Left lung (tissue), 4 donors: ENCODE measurements at regions not wholly inside any gene's neighbourhood (a gene's known extent, or its start where the extent isn't known, plus 50 kb on each side); places are given as distances from the start of the nearest gene placed in this dataset.

Experiments used
- ATAC-seq: fragments of 200-7000 bp; cut with Tn5 transposase; one replicate; pipeline ENCODE4 v1.9.1; 2020; ENCODE audit warnings: moderate library complexity
- DNase-seq, 4 donors: peaks; one replicate each; pipeline ENCODE4 v3.0.0-alpha.2; 2013 to 2020
- H3K27ac ChIP-seq, 2 donors: fragments of 200-600 bp; sonication (generic) in 1 of 2; one replicate each; pipeline versions ENCODE4 v1.5.0 to v1.8.0; 2020 to 2021
- H3K27me3 ChIP-seq, 2 donors: fragments of 200-600 bp; sonication (generic) in 1 of 2; one replicate each; pipeline versions ENCODE4 v1.5.0 to v1.8.0; 2020 to 2021
- H3K36me3 ChIP-seq, 2 donors: fragments of 200-600 bp; sonication (generic) in 1 of 2; one replicate each; pipeline versions ENCODE4 v1.5.0 to v1.8.0; 2020 to 2021
- H3K4me1 ChIP-seq, 2 donors: fragments of 200-600 bp; one replicate each; pipeline ENCODE4 v1.8.0; 2021
- H3K4me3 ChIP-seq, 2 donors: fragments of 200-600 bp; sonication (generic) in 1 of 2; one replicate each; pipeline versions ENCODE4 v1.5.0 to v1.8.0; 2020 to 2021; ENCODE audit warnings: mild to moderate bottlenecking in 1 of 2
- H3K9me3 ChIP-seq, 2 donors: fragments of 200-600 bp; sonication (generic) in 1 of 2; one replicate each; pipeline versions ENCODE4 v1.5.0 to v1.8.0; 2020 to 2021
- intact Hi-C, 2 donors: fragments of 100-400 bp; cut with DNase I; formaldehyde crosslinking; loops; one replicate each; pipeline versions ENCODE4 v1.11.2 to v1.14.2; 2022
- TF ChIP-seq, protein P1 (sequence below), 2 donors: fragments of 200-600 bp; sonication (generic) in 1 of 2; IDR thresholded peaks; one replicate each; pipeline versions ENCODE4 v1.5.0 to v1.8.0; 2021; ENCODE audit warnings: antibody characterized with exemption in 2 of 2
- donor health status: DM: no; HTN: yes; CAD: no.
- donor health status: DM: no; HTN: no; CAD: no.

DNA sequence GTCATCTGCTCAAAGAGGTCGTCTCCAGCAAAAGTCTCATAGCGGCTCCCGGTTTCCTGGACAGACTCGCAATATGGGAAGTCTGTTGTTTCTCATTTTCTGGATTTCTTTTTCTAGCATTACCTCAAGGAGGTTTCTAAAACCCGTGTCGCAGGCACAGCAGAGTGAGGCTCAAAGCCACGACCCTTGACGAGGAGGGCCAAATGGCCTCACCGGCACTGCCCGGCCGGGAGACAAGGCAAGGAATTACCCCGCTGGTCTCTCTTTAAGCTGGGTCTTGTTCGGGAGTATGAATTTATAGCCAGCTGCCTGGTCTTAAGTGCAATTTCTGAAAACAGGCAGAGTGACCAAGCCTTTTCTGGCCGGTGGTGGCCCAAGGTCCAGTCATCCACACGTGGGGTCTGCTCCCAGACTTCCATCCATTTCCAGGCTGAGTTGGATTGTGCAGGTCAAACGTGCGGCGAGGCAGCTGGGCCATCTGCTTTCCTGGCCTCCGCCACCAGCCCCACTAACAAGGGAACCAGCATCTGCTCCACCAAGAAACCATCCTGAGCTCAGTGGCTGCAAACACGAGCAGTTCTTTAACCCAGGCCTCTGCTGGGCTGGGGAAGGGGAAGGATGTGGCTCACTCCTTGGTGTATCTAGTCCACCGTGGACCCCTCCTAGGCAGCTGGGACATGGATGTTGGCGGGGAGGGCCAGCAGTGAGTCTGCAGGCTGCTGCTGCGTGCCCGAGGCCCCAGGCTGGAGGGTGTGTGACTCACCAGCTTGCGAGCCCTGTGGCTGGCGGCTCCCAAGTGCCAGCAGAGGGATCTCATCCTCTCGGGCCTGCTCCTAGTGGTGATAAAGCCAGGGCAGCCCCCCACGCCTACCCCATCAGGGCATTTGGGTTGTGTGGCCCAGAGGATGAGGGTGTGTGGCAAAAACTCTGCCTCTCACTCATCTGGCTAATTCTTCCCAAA is 55.6 kb upstream of the COL5A1 start:
- no peaks in the 10 kb centered on the region for H3K9me3 ChIP-seq
- DNase-seq = peak in 2 of 4 donors; percentile 27 to 53
- ATAC-seq = no peak

DNA sequence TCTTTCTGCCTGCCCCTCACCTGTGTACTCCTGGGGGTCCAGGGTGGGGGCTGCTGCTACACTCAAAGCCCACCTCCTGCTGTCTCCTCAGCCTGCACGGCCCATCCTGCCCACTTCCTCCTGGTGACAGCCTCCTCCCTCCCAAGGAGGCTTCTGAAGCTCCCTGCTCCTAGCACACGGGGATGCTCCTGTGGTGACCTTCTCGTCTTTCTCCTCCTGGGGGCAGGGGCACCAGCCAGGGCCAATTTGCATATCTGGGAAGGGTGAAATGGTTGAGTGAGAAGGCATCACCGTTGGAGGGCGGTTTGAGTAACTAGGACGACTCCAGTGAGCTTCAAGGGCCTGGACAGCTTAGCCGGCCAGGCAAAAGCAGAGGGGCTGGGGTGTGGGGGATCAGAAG is 51.9 kb upstream of the COL5A1 start:
- TF ChIP-seq, protein P1, sequence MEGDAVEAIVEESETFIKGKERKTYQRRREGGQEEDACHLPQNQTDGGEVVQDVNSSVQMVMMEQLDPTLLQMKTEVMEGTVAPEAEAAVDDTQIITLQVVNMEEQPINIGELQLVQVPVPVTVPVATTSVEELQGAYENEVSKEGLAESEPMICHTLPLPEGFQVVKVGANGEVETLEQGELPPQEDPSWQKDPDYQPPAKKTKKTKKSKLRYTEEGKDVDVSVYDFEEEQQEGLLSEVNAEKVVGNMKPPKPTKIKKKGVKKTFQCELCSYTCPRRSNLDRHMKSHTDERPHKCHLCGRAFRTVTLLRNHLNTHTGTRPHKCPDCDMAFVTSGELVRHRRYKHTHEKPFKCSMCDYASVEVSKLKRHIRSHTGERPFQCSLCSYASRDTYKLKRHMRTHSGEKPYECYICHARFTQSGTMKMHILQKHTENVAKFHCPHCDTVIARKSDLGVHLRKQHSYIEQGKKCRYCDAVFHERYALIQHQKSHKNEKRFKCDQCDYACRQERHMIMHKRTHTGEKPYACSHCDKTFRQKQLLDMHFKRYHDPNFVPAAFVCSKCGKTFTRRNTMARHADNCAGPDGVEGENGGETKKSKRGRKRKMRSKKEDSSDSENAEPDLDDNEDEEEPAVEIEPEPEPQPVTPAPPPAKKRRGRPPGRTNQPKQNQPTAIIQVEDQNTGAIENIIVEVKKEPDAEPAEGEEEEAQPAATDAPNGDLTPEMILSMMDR (IDR thresholded peaks at IDR 0.05) = no peak
- Histone ChIP-seq H3K4me3 (no peak overlapping the region), H3K27ac (no peak overlapping the region), H3K9me3 (no peaks in the 10 kb centered on the region), H3K4me1 (peaks cover 0 to 6% of the 10 kb centered on the region in 2 donors), H3K36me3 (no peaks in the 10 kb centered on the region), H3K27me3 (peaks cover 0 to 15% of the 10 kb centered on the region in 2 donors)
- no peak for DNase-seq
- intact Hi-C loops = no loop called here
- no peak for ATAC-seq

More for the DNA sequence above, 55.6 kb upstream of the COL5A1 start:
- Histone ChIP-seq H3K4me3 (no peak overlapping the region), H3K4me1 (peaks cover 0 to 2% of the 10 kb centered on the region in 2 donors), H3K27ac (no peak overlapping the region), H3K27me3 (no peaks in the 10 kb centered on the region), H3K36me3 (no peaks in the 10 kb centered on the region)
- TF ChIP-seq, protein P1 (IDR thresholded peaks at IDR 0.05) = no peak
- intact Hi-C loops = no loop called here

DNA sequence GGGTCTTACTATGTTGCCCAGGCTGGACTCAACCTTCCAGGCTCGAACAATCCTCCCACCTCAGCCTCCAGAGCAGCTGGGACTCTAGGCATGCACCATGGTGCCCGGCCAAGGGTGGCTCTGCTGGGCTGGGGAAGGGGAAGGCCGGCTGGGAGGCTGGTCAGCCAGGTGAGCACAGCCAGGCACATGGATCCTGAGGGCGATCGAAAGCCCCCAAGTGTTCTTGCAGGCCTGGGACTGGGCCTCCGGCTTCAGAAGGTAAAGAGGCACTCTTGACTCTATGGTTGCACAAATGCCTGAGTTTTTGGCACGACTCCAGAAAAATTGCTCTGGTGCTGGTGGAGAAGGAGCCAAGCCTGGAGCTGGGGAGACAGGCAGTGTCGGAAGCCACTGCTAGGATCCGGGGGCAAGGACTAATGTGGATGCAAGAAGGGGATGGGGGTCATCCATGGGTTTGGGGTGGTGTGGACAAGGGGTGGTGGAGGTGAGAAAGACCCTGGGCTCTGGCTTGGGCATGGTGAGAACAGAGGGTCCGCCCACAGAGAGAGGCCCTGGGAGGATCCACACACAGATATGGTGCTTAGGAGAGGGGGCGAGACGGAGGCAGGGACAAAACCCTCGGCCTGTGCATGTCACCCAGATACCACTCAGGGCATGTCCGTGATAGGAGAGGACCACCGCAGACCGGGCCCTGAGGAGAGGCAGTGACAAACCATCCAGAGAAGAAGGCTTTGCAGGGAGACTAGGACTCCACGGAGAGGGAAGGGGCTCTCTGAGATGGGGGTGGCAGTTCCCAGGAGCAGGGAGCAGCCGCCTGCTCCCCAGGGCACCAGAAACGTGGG is 51.1 kb upstream of the COL5A1 start:
- no peaks in the 10 kb centered on the region for H3K36me3 ChIP-seq
- TF ChIP-seq, protein P1 (IDR thresholded peaks at IDR 0.05) = no peak
- no peaks in the 10 kb centered on the region for H3K9me3 ChIP-seq
- ATAC-seq = peak; percentile 61
- intact Hi-C loops = no loop called here
- H3K27me3 ChIP-seq = peaks cover 0 to 15% of the 10 kb centered on the region in 2 donors
- peaks cover 0 to 6% of the 10 kb centered on the region in 2 donors for H3K4me1 ChIP-seq
- H3K4me3 ChIP-seq = no peak overlapping the region
- H3K27ac ChIP-seq = no peak overlapping the region
- peak in 1 of 4 donors; percentile 73 for DNase-seq

DNA sequence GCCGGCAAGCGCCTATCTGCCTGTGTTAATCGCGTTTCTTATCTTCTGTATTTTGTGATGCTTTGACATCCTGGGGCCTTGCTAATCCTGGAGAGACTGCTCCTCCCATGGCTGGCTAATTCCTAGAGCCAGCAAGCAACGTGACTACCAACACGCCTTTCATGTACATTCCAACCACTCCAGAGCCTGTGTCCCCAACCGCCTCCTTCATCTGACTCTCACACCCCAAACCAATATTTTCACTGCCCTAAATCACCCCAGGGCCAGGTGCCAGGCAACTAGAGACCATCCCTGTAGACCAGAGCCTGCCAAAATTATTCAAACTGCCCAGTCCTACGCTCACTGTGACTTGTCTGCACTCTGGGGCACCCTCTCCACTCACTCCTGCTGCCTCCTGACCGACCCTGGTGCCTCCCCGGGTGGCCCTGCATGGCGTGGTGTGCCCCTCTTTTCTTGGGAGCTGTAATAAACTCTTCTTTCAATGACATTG is 50.5 kb upstream of the COL5A1 start:
- Histone ChIP-seq H3K27ac (peak overlapping the region in 1 of 2 donors; percentile 33), H3K9me3 (no peaks in the 10 kb centered on the region), H3K4me1 (peaks cover 0 to 6% of the 10 kb centered on the region in 2 donors), H3K4me3 (no peak overlapping the region), H3K36me3 (no peaks in the 10 kb centered on the region), H3K27me3 (peaks cover 0 to 15% of the 10 kb centered on the region in 2 donors)
- DNase-seq = no peak
- TF ChIP-seq, protein P1 (IDR thresholded peaks at IDR 0.05) = no peak
- intact Hi-C loops = no loop called here
- ATAC-seq = peak; percentile 52
